ENCODE measurements at regions not wholly inside any gene's neighbourhood (a gene's known extent, or its start where the extent isn't known, plus 50 kb on each side); places are given as distances from the start of the nearest gene placed in this dataset.

GRCh38 chr18:78521136-78521535 lies 458.5 kb upstream of the SALL3 start:
- no peak for DNase-seq

GRCh38 chr18:78521744-78522143 lies 457.9 kb upstream of the SALL3 start:
- DNase-seq, result no peak

GRCh38 chr18:78522507-78522906 lies 457.1 kb upstream of the SALL3 start:
- DNase-seq, result no peak

- no peak for DNase-seq
Measured at GRCh38 chr18:78523850-78524249, 455.8 kb upstream of the SALL3 start.

GRCh38 chr18:78525366-78526111 lies 454.1 kb upstream of the SALL3 start:
- no peak for DNase-seq

GRCh38 chr18:78526275-78526674 lies 453.3 kb upstream of the SALL3 start:
- DNase-seq, result no peak

GRCh38 chr18:78526923-78527711 lies 452.5 kb upstream of the SALL3 start:
- DNase-seq, result no peak

- DNase-seq, result no peak
Measured at GRCh38 chr18:78527984-78528383, 451.6 kb upstream of the SALL3 start.

GRCh38 chr18:78528411-78529258 lies 451.0 kb upstream of the SALL3 start:
- no peak for DNase-seq

GRCh38 chr18:78531637-78532036 lies 448.0 kb upstream of the SALL3 start:
- no peak for DNase-seq

- no peak for DNase-seq
Measured at GRCh38 chr18:78538669-78539440, 440.8 kb upstream of the SALL3 start.

GRCh38 chr18:78540636-78541529 lies 438.7 kb upstream of the SALL3 start:
- DNase-seq, result no peak

- peak; percentile 64 for DNase-seq
Measured at GRCh38 chr18:78542204-78542603, 437.4 kb upstream of the SALL3 start.

- DNase-seq, result no peak
Measured at GRCh38 chr18:78543201-78543725, 436.4 kb upstream of the SALL3 start.

- no peak for DNase-seq
Measured at GRCh38 chr18:78546281-78546680, 433.3 kb upstream of the SALL3 start.

- DNase-seq, result no peak
Measured at GRCh38 chr18:78547817-78548216, 431.8 kb upstream of the SALL3 start.

- DNase-seq, result no peak
Measured at GRCh38 chr18:78548261-78549058, 431.2 kb upstream of the SALL3 start.

- DNase-seq, result no peak
Measured at GRCh38 chr18:78549971-78550370, 429.6 kb upstream of the SALL3 start.

- DNase-seq, result no peak
Measured at GRCh38 chr18:78554944-78555608, 424.5 kb upstream of the SALL3 start.

GRCh38 chr18:78557371-78557770 lies 422.2 kb upstream of the SALL3 start:
- DNase-seq, result no peak

Data from left hindlimb (tissue), 1 donor.